HCT116 (cell line): ENCODE measurements at regions not wholly inside any gene's neighbourhood (a gene's known extent, or its start where the extent isn't known, plus 50 kb on each side); places are given as distances from the start of the nearest gene placed in this dataset.

Source experiments
- CEBPB ChIP-seq: IDR thresholded peaks from 2 replicates; pipeline ENCODE4 v1.6.1; 2012; ENCODE audit warnings: low read depth
- EZH2 ChIP-seq: fragments of 200-600 bp; sonication (generic); IDR thresholded peaks from 2 replicates; pipeline ENCODE4 v1.6.1; 2017; ENCODE audit warnings: antibody characterized with exemption, mixed run types
- FOSL1 ChIP-seq: IDR thresholded peaks from 2 replicates; pipeline ENCODE4 v1.6.1; 2012; ENCODE audit warnings: low read depth
- JUND ChIP-seq: IDR thresholded peaks from 2 replicates; pipeline ENCODE4 v1.6.1; 2012
- POLR2A ChIP-seq: IDR thresholded peaks from 2 replicates; pipeline ENCODE4 v1.7.0; 2011; ENCODE audit warnings: borderline replicate concordance; ENCODE audit not compliant: insufficient read depth, insufficient read length; ENCODE audit errors: extremely low read depth
- POLR2AphosphoS5 ChIP-seq: IDR thresholded peaks from 2 replicates; pipeline ENCODE4 v1.6.1; 2011; ENCODE audit warnings: mild to moderate bottlenecking, low read depth, low read length, moderate library complexity
- RAD21 ChIP-seq: IDR thresholded peaks from 2 replicates; pipeline ENCODE4 v1.6.1; 2012; ENCODE audit warnings: low read depth, mild to moderate bottlenecking
- SRF ChIP-seq: IDR thresholded peaks from 2 replicates; pipeline ENCODE4 v1.6.1; 2012; ENCODE audit warnings: low read depth
- TF ChIP-seq, protein P1 (sequence below), 3 experiments: fragments of 200-600 bp in 1 of 3; sonication (generic) in 1 of 3; IDR thresholded peaks in 2 of 3; conservative IDR thresholded peaks in 1 of 3; 2 replicates each; pipeline ENCODE4 v1.5.1; 2012 to 2017; ENCODE audit warnings: low read depth in 2 of 3, low read length in 2 of 3, antibody characterized with exemption in 1 of 3, borderline replicate concordance in 1 of 3, control low read depth in 1 of 3, mild to moderate bottlenecking in 1 of 3, mixed read lengths in 1 of 3, mixed run types in 1 of 3, moderate library complexity in 1 of 3; ENCODE audit not compliant: insufficient read depth in 1 of 3
- TF ChIP-seq, protein P2 (sequence below): IDR thresholded peaks from 2 replicates; pipeline ENCODE4 v1.6.1; 2012
- TF ChIP-seq, protein P3 (sequence below): IDR thresholded peaks from 2 replicates; pipeline ENCODE4 v1.6.1; 2011; ENCODE audit warnings: mild to moderate bottlenecking, low read length, moderate library complexity; ENCODE audit not compliant: insufficient replicate concordance; ENCODE audit errors: extremely low read depth
- TF ChIP-seq, protein P4 (sequence below): IDR thresholded peaks from 2 replicates; pipeline ENCODE4 v1.6.1; 2012

DNA sequence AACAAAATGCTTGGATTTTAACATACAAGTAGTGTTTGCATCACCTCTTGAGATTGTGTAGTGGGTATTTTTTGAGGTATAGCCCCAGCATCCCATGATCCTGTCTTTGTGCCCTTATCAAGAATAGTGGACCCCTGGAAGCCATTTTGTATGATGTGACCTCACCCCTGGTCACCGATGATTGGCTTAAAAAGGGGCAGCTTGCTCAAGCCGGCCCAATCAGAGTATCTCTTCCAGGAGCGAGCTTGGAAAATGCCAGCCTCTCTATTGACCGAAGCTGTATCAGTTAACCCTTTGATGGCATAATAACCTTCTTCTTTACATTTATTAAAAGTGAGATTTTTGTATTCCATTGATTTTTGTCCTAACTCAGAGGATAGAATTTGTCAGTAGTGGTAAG lies 55.5 kb upstream of the FAM20A start:
- TF ChIP-seq, protein P1, sequence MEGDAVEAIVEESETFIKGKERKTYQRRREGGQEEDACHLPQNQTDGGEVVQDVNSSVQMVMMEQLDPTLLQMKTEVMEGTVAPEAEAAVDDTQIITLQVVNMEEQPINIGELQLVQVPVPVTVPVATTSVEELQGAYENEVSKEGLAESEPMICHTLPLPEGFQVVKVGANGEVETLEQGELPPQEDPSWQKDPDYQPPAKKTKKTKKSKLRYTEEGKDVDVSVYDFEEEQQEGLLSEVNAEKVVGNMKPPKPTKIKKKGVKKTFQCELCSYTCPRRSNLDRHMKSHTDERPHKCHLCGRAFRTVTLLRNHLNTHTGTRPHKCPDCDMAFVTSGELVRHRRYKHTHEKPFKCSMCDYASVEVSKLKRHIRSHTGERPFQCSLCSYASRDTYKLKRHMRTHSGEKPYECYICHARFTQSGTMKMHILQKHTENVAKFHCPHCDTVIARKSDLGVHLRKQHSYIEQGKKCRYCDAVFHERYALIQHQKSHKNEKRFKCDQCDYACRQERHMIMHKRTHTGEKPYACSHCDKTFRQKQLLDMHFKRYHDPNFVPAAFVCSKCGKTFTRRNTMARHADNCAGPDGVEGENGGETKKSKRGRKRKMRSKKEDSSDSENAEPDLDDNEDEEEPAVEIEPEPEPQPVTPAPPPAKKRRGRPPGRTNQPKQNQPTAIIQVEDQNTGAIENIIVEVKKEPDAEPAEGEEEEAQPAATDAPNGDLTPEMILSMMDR (IDR thresholded peaks at IDR 0.05 in 2 of 3, conservative IDR thresholded peaks at IDR 0.05 in 1 of 3; ENCODE audit: borderline replicate concordance in 1 of 3, insufficient read depth in 1 of 3, low read depth in 2 of 3, low read length in 2 of 3) = no peak
- no peak for TF ChIP-seq POLR2AphosphoS5
- TF ChIP-seq RAD21 = no peak
- no peak for TF ChIP-seq EZH2
- no peak for TF ChIP-seq FOSL1
- TF ChIP-seq POLR2A = no peak
- TF ChIP-seq, protein P2, sequence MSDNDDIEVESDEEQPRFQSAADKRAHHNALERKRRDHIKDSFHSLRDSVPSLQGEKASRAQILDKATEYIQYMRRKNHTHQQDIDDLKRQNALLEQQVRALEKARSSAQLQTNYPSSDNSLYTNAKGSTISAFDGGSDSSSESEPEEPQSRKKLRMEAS = no peak
- TF ChIP-seq, protein P3, sequence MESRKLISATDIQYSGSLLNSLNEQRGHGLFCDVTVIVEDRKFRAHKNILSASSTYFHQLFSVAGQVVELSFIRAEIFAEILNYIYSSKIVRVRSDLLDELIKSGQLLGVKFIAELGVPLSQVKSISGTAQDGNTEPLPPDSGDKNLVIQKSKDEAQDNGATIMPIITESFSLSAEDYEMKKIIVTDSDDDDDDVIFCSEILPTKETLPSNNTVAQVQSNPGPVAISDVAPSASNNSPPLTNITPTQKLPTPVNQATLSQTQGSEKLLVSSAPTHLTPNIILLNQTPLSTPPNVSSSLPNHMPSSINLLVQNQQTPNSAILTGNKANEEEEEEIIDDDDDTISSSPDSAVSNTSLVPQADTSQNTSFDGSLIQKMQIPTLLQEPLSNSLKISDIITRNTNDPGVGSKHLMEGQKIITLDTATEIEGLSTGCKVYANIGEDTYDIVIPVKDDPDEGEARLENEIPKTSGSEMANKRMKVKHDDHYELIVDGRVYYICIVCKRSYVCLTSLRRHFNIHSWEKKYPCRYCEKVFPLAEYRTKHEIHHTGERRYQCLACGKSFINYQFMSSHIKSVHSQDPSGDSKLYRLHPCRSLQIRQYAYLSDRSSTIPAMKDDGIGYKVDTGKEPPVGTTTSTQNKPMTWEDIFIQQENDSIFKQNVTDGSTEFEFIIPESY = no peak
- no peak for TF ChIP-seq SRF
- TF ChIP-seq, protein P4, sequence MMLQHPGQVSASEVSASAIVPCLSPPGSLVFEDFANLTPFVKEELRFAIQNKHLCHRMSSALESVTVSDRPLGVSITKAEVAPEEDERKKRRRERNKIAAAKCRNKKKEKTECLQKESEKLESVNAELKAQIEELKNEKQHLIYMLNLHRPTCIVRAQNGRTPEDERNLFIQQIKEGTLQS = no peak
- no peak for TF ChIP-seq JUND
- TF ChIP-seq CEBPB = no peak
